Cerebellar cortex (tissue), 1 donor: ENCODE measurements at regions not wholly inside any gene's neighbourhood (a gene's known extent, or its start where the extent isn't known, plus 50 kb on each side); places are given as distances from the start of the nearest gene placed in this dataset.
"Not testable (repeated sequence)": the region's sequence is repeated elsewhere in the genome, so short reads cannot be mapped to it uniquely, and the experiment has no call there.

Source experiments
- DNase-seq: peaks from one replicate; pipeline ENCODE4 v3.0.0-alpha.2; 2015; ENCODE audit warnings: low spot score

- no peak for DNase-seq
Measured at GRCh38 chr3:152621967-152622810, 212.7 kb upstream of the P2RY1 start.

DNA sequence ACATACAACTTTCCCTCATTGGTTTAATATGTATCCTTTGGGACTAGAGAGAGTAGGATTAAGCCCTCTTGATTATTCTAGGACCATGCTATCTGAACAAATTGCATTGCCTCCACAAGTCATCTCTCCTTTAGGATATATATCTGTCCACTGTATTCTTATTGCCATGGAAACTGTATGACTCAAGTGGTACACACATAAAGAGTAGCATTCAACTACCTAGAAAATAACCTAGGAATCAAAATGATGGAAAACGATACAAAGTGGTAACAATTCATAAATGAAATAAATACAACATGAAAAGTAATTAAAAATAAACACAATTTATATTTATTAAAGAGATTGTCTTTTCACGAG, 212.1 kb upstream of the P2RY1 start:
- no peak for DNase-seq

GRCh38 chr3:152623286-152623911, 211.5 kb upstream of the P2RY1 start:
- no peak for DNase-seq

DNA sequence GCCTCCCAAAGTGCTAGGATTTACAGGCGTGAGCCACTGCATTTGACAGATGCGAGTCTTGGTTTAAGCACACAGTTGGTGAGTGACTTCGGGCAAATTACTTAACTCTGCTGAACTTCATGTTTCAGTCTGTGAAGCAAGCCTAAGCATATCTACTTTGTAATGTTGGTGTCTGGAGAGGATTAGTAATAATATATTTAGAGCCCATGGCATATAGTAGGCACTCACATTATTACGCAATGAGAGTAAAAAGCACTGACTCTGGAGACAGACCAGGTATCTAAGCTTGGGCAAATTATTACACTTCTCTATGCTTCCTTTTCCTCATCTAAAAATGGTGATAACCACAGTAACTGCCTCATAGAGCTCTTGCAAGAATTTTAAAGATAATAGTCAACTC, 208.7 kb upstream of the P2RY1 start:
- DNase-seq, result no peak

GRCh38 chr3:152628496-152628895, 206.4 kb upstream of the P2RY1 start:
- DNase-seq, result no peak

- DNase-seq, result no peak
Measured at GRCh38 chr3:152629363-152630122, 205.4 kb upstream of the P2RY1 start.

DNA sequence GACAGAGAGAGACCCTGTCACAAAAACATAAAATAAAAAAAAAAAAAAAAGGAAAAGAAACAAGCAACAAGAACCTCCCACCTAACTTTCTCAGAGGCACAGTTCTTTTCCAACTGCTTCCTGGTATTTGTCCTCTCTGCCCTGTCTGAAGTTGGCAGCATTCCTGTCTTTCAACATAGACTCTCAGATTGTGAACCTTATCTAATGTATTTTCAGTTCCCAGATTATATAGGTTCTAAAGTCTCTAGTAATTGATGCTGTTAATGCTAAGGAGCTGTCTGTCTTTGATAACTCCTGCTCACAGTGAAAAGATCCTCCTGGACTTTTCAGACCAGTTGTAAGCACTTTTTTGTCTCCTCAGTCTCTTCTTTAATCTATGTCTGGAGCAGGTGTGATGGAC, 199.5 kb upstream of the P2RY1 start:
- no peak for DNase-seq

- no peak for DNase-seq
Measured at GRCh38 chr3:152636651-152637050, 198.3 kb upstream of the P2RY1 start.

DNA sequence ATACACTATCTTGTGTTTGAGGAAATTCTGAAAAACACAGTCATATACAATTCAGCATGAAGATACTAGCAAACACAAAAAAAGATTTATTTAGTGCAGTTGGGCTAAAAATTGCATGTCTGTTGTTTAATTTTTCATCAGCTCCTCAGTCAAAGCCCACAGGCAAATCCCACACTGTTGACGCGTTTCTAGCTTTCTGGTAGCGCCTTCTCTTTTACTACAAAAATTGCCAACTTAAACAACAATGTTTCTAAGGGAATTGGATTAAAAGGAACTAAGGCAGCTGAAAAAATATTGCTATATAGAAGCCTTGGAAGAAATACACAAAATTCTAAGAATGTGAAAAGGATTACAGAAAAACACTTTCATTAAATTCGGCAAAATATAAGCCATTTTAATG, 196.7 kb upstream of the P2RY1 start:
- no peak for DNase-seq

- no peak for DNase-seq
Measured at GRCh38 chr3:152638707-152639450, 196.1 kb upstream of the P2RY1 start.

DNA sequence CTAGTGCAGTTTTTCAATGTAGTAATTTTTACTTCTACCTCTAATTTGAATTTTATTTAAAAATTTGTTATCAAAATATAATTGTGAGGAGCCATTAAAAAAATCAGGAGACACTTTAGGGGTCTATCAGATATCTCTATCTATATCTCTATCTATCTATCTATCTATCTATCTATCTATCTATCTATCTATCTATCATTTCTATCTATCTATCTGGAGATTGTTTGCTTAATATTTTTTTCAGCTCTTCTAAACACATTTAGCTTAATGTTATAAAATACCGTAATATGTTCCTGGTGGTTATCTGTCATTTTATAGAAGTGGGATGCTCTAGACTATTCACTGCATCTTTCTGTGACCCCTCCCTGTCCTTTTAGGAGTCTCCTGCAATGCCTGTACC, 193.7 kb upstream of the P2RY1 start:
- DNase-seq, result no peak

- no peak for DNase-seq
Measured at GRCh38 chr3:152642658-152643057, 192.3 kb upstream of the P2RY1 start.

DNA sequence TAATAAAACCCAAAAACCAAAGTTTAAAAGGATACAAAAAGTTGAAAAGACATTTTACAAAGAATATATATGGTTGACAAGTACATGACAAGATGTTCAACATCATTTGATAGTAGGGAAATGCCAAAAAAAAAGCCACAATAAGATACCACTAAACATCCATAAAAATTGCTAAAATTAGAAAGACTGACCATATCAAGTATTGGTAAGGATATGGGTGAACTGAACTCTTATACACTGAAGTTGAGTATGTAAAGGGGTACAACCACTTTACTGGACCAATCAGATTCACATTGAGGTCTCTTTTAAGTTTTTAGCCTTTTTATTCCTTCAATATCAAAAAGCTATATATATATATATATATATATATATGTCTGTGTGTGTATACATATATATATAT, 190.5 kb upstream of the P2RY1 start:
- DNase-seq, result no peak

DNA sequence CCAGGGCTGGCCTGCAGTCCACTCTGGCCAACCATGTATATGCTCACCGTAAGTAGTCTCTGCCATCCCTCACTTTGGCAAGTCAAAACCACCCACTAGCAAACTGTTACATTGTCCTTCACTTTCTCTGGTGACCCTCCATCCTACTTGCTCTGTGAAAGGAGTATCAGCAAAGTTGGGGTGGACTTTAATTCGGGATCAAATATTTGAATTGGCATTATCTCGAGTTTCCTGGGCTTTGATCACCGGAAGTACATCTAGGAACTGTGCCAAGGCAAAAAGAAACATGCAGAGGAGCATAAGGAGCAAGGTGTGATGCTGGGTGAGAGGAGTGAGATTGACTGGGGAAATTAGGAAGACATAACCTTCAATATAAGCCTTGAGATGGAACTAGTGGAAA, 188.9 kb upstream of the P2RY1 start:
- no peak for DNase-seq

GRCh38 chr3:152650177-152650576, 184.8 kb upstream of the P2RY1 start:
- peak; percentile 12 for DNase-seq

DNA sequence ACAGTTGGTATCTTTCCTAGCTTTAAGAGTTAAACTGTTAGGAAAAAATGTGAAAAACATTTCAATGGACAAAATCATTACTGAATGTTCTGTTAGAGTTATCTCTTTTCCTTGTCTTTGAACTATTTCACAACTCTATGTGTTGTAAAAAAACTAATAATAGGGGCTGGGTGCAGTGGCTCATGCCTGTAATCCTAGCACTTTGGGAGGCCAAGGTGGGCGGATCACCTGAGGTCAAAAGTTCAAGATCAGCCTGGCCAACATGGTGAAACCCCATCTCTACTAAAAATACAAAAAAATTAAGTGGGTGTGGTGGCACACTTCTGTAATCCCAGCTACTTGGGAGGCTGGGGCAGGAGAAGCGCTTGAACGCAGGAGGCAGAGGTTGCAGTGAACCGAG, 184.0 kb upstream of the P2RY1 start:
- not testable (repeated sequence) for DNase-seq

DNA sequence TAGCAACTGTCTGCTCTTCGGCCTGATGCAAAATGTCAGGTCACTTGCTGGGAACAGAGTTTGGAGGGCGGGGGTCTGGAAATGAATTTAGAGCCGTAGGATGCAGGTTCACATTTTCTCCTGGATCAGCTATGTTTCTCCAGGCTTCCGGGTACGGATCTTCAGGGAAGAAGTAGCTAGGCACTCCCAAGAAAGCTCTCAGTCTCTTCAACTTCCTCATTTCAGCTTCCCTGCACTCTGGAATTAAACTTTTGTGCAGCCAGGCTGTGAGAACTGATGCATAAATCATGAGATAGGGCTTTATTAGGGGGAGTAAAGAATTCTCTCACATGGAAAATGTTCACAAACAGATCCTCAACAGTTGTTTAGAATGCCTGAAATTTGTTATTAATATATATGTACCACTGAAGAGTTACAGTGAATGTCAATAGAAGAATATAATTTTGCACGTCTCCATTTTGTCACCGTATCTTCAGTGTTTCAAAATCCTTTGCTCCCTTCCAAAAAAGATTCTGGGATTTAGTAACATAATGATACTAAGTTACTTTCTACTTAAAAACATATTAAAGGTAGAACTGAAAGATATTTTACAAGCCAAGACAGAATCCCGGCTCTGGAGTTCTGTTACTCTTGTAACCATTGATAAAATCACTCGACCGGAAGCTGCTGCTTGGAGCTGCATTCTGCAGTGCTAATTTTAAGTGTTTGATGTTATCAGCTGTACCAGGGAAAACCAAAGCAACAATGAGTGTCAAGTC, 178.5 kb upstream of the P2RY1 start:
- no peak for DNase-seq

GRCh38 chr3:152656972-152657355, 178.0 kb upstream of the P2RY1 start:
- peak; percentile 11 for DNase-seq

DNA sequence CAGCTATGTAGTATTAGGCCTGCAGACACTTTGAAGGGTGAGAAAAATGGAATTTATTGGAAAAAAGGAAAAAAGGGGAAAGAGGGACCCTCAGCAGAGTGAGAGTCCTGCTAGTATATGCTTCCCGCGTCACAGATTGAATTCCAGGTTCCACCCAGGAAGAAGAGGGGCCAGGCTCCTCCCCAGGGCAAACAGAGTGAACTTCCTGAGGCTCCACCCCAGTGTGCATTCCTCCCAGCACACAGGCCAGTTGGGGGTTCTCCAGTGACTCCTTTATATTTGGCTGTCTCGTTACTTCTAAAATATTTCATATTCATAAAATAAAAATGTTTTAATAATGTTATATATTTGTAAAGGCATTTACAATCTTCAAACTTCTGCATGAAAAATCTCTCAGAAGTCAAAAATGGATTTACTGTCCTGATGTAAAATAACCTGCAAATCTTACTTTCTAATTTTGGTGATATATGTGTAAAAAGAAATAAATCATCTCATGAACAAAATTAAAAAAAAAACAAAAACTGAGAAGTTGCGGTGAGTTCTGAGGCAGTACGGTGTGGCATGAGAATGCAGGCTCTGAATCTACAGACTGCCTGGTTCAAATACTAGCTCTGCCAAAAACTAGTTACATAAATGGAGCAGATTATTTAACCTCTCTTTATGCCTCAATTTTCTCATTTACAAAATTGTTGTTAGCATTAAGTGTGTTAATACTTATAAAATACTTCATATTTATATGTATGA, 175.8 kb upstream of the P2RY1 start:
- DNase-seq, result no peak

DNA sequence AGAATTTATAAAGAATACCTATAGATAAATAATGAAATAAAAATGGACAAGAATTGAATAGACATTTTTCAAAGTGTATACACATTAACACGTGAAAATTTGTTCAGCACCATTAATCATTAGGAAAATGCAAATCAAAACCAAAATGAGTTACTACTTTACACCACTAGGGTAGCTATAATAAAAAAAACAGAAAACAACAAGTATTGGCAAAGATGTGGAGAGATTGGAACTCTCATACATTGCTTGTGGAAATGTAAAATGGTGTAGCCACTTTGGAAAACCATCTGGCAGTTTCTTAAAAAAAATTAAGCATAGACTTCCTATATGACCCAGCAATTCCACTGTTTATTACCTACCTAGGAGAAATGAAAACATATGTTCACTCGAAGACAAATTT, 172.8 kb upstream of the P2RY1 start:
- no peak for DNase-seq

DNA sequence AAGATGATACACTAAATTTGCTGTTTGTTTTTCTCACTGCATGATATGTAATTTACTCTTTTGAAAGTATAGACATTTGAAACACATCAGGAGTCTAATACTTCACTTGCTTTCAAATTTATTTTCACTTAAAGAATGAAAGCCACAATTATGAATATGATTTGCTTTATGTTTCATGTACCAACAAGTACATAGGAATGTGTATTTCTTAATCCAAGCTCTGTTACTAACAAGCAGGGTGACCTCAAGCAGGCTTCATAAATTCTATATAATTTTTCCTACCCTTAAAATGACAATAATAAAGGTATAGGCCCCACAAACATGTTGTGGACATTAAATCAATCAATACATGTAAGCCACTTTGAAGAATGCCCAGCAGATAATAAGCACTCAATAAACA, 170.2 kb upstream of the P2RY1 start:
- DNase-seq, result no peak
